Left lung (tissue), 4 donors: ENCODE measurements at regions not wholly inside any gene's neighbourhood (a gene's known extent, or its start where the extent isn't known, plus 50 kb on each side); places are given as distances from the start of the nearest gene placed in this dataset.

Source experiments
- ATAC-seq: fragments of 200-7000 bp; cut with Tn5 transposase; one replicate; pipeline ENCODE4 v1.9.1; 2020; ENCODE audit warnings: moderate library complexity
- DNase-seq, 4 donors: peaks; one replicate each; pipeline ENCODE4 v3.0.0-alpha.2; 2013 to 2020
- H3K27ac ChIP-seq, 2 donors: fragments of 200-600 bp; sonication (generic) in 1 of 2; one replicate each; pipeline versions ENCODE4 v1.5.0 to v1.8.0; 2020 to 2021
- H3K27me3 ChIP-seq, 2 donors: fragments of 200-600 bp; sonication (generic) in 1 of 2; one replicate each; pipeline versions ENCODE4 v1.5.0 to v1.8.0; 2020 to 2021
- H3K36me3 ChIP-seq, 2 donors: fragments of 200-600 bp; sonication (generic) in 1 of 2; one replicate each; pipeline versions ENCODE4 v1.5.0 to v1.8.0; 2020 to 2021
- H3K4me1 ChIP-seq, 2 donors: fragments of 200-600 bp; one replicate each; pipeline ENCODE4 v1.8.0; 2021
- H3K4me3 ChIP-seq, 2 donors: fragments of 200-600 bp; sonication (generic) in 1 of 2; one replicate each; pipeline versions ENCODE4 v1.5.0 to v1.8.0; 2020 to 2021; ENCODE audit warnings: mild to moderate bottlenecking in 1 of 2
- H3K9me3 ChIP-seq, 2 donors: fragments of 200-600 bp; sonication (generic) in 1 of 2; one replicate each; pipeline versions ENCODE4 v1.5.0 to v1.8.0; 2020 to 2021
- intact Hi-C, 2 donors: fragments of 100-400 bp; cut with DNase I; formaldehyde crosslinking; loops; one replicate each; pipeline versions ENCODE4 v1.11.2 to v1.14.2; 2022
- TF ChIP-seq, protein P1 (sequence below), 2 donors: fragments of 200-600 bp; sonication (generic) in 1 of 2; IDR thresholded peaks; one replicate each; pipeline versions ENCODE4 v1.5.0 to v1.8.0; 2021; ENCODE audit warnings: antibody characterized with exemption in 2 of 2
- donor health status: DM: no; HTN: yes; CAD: no.
- donor health status: DM: no; HTN: no; CAD: no.

DNA sequence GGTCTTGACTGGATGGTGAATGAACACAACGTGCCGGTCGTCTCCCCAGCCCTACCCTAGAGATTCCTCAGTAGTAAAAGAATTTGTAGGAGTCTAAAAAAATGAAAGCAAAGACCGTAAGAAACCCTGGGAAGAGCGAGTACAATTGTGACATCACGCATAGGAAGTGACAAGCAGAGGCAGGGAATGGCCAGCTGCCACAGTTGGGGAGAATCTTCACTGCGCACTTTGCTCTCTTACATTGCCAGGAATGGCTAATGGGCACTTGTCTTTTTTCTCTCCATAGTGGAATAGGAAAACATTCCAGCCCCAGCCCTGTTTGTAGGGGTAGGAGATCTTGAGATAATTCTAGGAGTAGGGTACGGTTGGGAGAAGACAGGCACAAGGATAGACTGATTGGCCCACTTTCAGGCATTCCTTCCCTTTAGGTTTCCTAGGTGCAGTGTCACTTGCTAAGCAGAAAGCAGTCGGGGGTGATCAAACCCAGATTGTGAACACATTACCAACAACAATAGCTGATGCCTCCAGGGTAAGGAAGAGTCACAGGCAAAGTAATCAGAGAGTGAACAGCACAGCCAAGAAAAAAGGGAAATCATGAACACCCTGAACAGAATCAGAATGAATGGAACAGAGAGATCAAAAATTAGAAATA, 302.7 kb downstream of the MAN2A1 start:
- H3K4me1 ChIP-seq: peaks cover 0 to 2% of the 10 kb centered on the region in 2 donors
- ATAC-seq: no peak
- intact Hi-C loops: no loop called here
- no peak overlapping the region for H3K27ac ChIP-seq
- no peaks in the 10 kb centered on the region for H3K27me3 ChIP-seq
- H3K9me3 ChIP-seq: no peaks in the 10 kb centered on the region
- no peak overlapping the region for H3K4me3 ChIP-seq
- H3K36me3 ChIP-seq: no peaks in the 10 kb centered on the region
- no peak for DNase-seq
- TF ChIP-seq, protein P1, sequence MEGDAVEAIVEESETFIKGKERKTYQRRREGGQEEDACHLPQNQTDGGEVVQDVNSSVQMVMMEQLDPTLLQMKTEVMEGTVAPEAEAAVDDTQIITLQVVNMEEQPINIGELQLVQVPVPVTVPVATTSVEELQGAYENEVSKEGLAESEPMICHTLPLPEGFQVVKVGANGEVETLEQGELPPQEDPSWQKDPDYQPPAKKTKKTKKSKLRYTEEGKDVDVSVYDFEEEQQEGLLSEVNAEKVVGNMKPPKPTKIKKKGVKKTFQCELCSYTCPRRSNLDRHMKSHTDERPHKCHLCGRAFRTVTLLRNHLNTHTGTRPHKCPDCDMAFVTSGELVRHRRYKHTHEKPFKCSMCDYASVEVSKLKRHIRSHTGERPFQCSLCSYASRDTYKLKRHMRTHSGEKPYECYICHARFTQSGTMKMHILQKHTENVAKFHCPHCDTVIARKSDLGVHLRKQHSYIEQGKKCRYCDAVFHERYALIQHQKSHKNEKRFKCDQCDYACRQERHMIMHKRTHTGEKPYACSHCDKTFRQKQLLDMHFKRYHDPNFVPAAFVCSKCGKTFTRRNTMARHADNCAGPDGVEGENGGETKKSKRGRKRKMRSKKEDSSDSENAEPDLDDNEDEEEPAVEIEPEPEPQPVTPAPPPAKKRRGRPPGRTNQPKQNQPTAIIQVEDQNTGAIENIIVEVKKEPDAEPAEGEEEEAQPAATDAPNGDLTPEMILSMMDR (IDR thresholded peaks at IDR 0.05): no peak

DNA sequence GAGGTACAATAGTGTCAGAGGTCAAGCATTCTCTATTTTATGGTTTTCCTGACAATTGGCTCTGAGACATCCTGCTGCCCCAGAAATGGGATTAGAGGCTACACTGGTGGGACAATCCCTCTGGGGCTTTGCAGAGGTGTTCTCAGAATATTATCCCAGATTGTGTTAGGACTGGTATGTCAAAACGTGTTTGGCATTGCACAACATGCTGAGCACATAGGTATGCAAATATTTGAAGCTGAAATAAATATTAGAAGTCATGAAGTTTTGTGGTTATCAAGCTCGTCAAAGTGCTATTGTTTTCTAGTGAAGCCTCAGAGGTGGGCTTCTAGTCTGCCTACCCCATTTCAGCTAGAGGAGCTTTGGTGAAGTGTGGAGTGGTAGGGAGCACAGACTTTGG, 304.4 kb downstream of the MAN2A1 start:
- intact Hi-C loops: no loop called here
- H3K27ac ChIP-seq: no peak overlapping the region
- DNase-seq (no peak), ATAC-seq (no peak)
- H3K4me1 ChIP-seq: no peaks in the 10 kb centered on the region
- no peaks in the 10 kb centered on the region for H3K27me3 ChIP-seq
- TF ChIP-seq, protein P1 (IDR thresholded peaks at IDR 0.05): no peak
- H3K4me3 ChIP-seq: no peak overlapping the region
- no peaks in the 10 kb centered on the region for H3K36me3 ChIP-seq
- no peaks in the 10 kb centered on the region for H3K9me3 ChIP-seq

DNA sequence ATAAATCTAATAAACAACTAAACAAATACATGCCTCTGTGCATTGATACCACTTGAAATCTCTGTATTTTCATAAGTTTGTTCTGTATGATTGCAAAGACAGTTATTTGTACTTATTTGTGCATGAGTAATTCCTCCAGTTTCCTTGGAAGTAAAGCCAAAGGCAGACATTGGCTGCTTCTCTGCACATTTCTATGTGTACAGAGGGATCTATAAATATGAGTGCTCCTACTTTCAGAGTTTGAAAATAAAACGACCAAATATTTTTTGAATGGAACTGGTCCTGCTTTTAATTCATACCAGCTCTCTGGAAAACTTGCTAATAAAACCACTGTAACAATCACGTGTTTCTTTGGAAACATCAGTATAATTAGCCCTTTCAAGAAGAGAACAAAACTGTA, 306.5 kb downstream of the MAN2A1 start:
- no peak for ATAC-seq
- DNase-seq: no peak
- no peaks in the 10 kb centered on the region for H3K9me3 ChIP-seq
- H3K36me3 ChIP-seq: no peaks in the 10 kb centered on the region
- H3K4me1 ChIP-seq: peaks cover 0 to 6% of the 10 kb centered on the region in 2 donors
- H3K4me3 ChIP-seq: no peak overlapping the region
- intact Hi-C loops: no loop called here
- TF ChIP-seq, protein P1 (IDR thresholded peaks at IDR 0.05): no peak
- H3K27me3 ChIP-seq: no peaks in the 10 kb centered on the region
- H3K27ac ChIP-seq: no peak overlapping the region

DNA sequence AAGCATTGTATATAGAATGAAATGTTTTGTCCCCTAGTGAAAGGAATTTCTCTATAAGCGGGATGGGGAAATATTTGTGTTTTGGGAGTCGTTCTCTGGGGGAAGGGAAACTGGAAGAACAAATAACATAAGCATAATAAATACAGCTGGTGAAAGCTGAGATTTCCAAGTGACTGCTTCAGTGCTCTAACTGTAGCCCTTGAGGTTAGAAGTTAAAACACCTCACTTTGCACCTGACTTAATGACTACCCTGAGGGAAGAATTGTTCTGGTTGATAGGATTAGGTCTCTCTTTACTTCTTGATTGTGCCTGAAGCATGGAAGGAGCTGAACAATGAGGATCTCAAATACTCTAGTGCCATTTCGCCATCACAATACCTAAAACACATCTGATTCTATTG, 307.4 kb downstream of the MAN2A1 start:
- Histone ChIP-seq H3K4me1 (peaks cover 0 to 7% of the 10 kb centered on the region in 2 donors), H3K27ac (no peak overlapping the region), H3K27me3 (no peaks in the 10 kb centered on the region), H3K9me3 (no peaks in the 10 kb centered on the region), H3K4me3 (no peak overlapping the region), H3K36me3 (no peaks in the 10 kb centered on the region)
- intact Hi-C loops: no loop called here
- DNase-seq (no peak), ATAC-seq (no peak)
- TF ChIP-seq, protein P1 (IDR thresholded peaks at IDR 0.05): no peak

DNA sequence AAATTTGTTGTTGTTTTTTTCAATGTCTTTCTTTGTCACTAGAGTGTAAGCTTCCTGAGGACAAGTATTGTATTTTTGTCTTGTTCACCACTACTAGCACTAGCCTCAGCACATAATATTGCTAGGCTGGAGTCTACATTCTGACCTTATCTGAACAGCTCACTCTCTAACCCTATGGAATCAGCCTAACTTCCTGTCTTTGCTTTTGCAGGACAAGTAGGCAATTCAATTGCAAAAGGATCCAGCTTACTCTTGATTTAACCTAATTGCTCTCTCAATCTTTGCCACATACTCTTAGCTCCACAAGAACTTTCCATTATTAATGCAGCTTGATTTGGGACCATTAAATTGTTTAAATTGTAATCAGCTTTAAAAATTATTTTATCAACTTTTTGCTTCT, 308.5 kb downstream of the MAN2A1 start:
- Histone ChIP-seq H3K36me3 (no peaks in the 10 kb centered on the region), H3K4me3 (no peak overlapping the region), H3K27ac (no peak overlapping the region), H3K27me3 (no peaks in the 10 kb centered on the region), H3K9me3 (no peaks in the 10 kb centered on the region), H3K4me1 (peaks cover 0 to 7% of the 10 kb centered on the region in 2 donors)
- ATAC-seq: no peak
- no peak for DNase-seq
- intact Hi-C loops: no loop called here
- TF ChIP-seq, protein P1 (IDR thresholded peaks at IDR 0.05): no peak
